HG02623 (cell line): ENCODE measurements at regions not wholly inside any gene's neighbourhood (a gene's known extent, or its start where the extent isn't known, plus 50 kb on each side); places are given as distances from the start of the nearest gene placed in this dataset.
A peak's percentile ranks its signal among the peaks of the same experiment; 100 is the strongest.
"Not testable (repeated sequence)": the region's sequence is repeated elsewhere in the genome, so short reads cannot be mapped to it uniquely, and the experiment has no call there.

Experiments used
- ATAC-seq: cut with Tn5 transposase; IDR thresholded peaks from one replicate; pipeline ENCODE4 v1.9.1; 2021; ENCODE audit warnings: moderate library complexity; ENCODE audit not compliant: unreplicated experiment

GRCh38 chr6:140499607-140500006 is 1125.2 kb upstream of the CITED2 start:
- ATAC-seq, result no peak

- ATAC-seq, result no peak
Observed at GRCh38 chr6:140494321-140495108, 1120.1 kb upstream of the CITED2 start.

GRCh38 chr6:140493470-140493869 is 1119.0 kb upstream of the CITED2 start:
- not testable (repeated sequence) for ATAC-seq

GRCh38 chr6:140490081-140490480 is 1115.6 kb upstream of the CITED2 start:
- no peak for ATAC-seq

- ATAC-seq, result no peak
Observed at GRCh38 chr6:140487586-140487985, 1113.1 kb upstream of the CITED2 start.

- ATAC-seq, result peak; percentile 13
Observed at GRCh38 chr6:140486450-140487361, 1112.3 kb upstream of the CITED2 start.

- ATAC-seq, result peak; percentile 63
Observed at GRCh38 chr6:140485740-140486449, 1111.4 kb upstream of the CITED2 start.

GRCh38 chr6:140480852-140481251 is 1106.4 kb upstream of the CITED2 start:
- ATAC-seq, result no peak

GRCh38 chr6:140478631-140479030 is 1104.2 kb upstream of the CITED2 start:
- ATAC-seq, result no peak

- ATAC-seq, result no peak
Observed at GRCh38 chr6:140475086-140475485, 1100.6 kb upstream of the CITED2 start.

GRCh38 chr6:140464720-140465119 is 1090.3 kb upstream of the CITED2 start:
- ATAC-seq, result no peak

GRCh38 chr6:140463312-140463710 is 1088.9 kb upstream of the CITED2 start:
- ATAC-seq, result no peak

GRCh38 chr6:140462453-140463311 is 1088.2 kb upstream of the CITED2 start:
- no peak for ATAC-seq

GRCh38 chr6:140462076-140462452 is 1087.6 kb upstream of the CITED2 start:
- no peak for ATAC-seq

- no peak for ATAC-seq
Observed at GRCh38 chr6:140460267-140460666, 1085.8 kb upstream of the CITED2 start.

GRCh38 chr6:140459209-140459608 is 1084.8 kb upstream of the CITED2 start:
- ATAC-seq, result no peak

- no peak for ATAC-seq
Observed at GRCh38 chr6:140446241-140446640, 1071.8 kb upstream of the CITED2 start.

- no peak for ATAC-seq
Observed at GRCh38 chr6:140445474-140446004, 1071.1 kb upstream of the CITED2 start.

- ATAC-seq, result not testable (repeated sequence)
Observed at GRCh38 chr6:140443112-140443511, 1068.7 kb upstream of the CITED2 start.

GRCh38 chr6:140441256-140441655 is 1066.8 kb upstream of the CITED2 start:
- no peak for ATAC-seq
